Keratinocyte (primary cell): ENCODE measurements at regions not wholly inside any gene's neighbourhood (a gene's known extent, or its start where the extent isn't known, plus 50 kb on each side); places are given as distances from the start of the nearest gene placed in this dataset.

ENCODE experiments used
- EZH2 ChIP-seq: IDR thresholded peaks from one replicate; pipeline ENCODE4 v1.6.1; 2012; ENCODE audit warnings: inconsistent platforms, mild to moderate bottlenecking, low read length, moderate library complexity
- TF ChIP-seq, protein P1 (sequence below), 3 experiments: IDR thresholded peaks in 1 of 3; conservative IDR thresholded peaks in 1 of 3; optimal IDR thresholded peaks in 1 of 3; 2 replicates in 2 of 3; 3 replicates in 1 of 3; pipeline versions ENCODE3 to v1.5.1; 2011; ENCODE audit warnings: low read length in 3 of 3, mild to moderate bottlenecking in 3 of 3, moderate library complexity in 2 of 3, control low read depth in 1 of 3, inconsistent platforms in 1 of 3; ENCODE audit not compliant: insufficient read depth in 2 of 3; ENCODE audit errors: extremely low read depth in 1 of 3

GRCh38 chr6:122059918-122060317, 339.5 kb upstream of the HSF2 start:
- TF ChIP-seq, protein P1, sequence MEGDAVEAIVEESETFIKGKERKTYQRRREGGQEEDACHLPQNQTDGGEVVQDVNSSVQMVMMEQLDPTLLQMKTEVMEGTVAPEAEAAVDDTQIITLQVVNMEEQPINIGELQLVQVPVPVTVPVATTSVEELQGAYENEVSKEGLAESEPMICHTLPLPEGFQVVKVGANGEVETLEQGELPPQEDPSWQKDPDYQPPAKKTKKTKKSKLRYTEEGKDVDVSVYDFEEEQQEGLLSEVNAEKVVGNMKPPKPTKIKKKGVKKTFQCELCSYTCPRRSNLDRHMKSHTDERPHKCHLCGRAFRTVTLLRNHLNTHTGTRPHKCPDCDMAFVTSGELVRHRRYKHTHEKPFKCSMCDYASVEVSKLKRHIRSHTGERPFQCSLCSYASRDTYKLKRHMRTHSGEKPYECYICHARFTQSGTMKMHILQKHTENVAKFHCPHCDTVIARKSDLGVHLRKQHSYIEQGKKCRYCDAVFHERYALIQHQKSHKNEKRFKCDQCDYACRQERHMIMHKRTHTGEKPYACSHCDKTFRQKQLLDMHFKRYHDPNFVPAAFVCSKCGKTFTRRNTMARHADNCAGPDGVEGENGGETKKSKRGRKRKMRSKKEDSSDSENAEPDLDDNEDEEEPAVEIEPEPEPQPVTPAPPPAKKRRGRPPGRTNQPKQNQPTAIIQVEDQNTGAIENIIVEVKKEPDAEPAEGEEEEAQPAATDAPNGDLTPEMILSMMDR (optimal IDR thresholded peaks at IDR 0.05 in 1 of 3, IDR thresholded peaks at IDR 0.05 in 1 of 3, conservative IDR thresholded peaks at IDR 0.05 in 1 of 3; ENCODE audit: extremely low read depth in 1 of 3, insufficient read depth in 2 of 3, low read length in 3 of 3) = no peak
- no peak for TF ChIP-seq EZH2
